HUES64 (cell line): ENCODE measurements at regions not wholly inside any gene's neighbourhood (a gene's known extent, or its start where the extent isn't known, plus 50 kb on each side); places are given as distances from the start of the nearest gene placed in this dataset.

Source experiments
- H3K27ac ChIP-seq: 2 replicates; pipeline ENCODE4 v1.7.0; 2013; ENCODE audit warnings: low read depth, low read length, inconsistent platforms
- H3K27me3 ChIP-seq: 2 replicates; pipeline ENCODE4 v1.6.1; 2013; ENCODE audit warnings: mild to moderate bottlenecking, low read length; ENCODE audit not compliant: insufficient read depth
- H3K36me3 ChIP-seq: 2 replicates; pipeline ENCODE4 v1.6.1; 2013; ENCODE audit warnings: mild to moderate bottlenecking, low read length; ENCODE audit not compliant: insufficient read depth
- H3K4me1 ChIP-seq: 2 replicates; pipeline ENCODE4 v1.6.1; 2013; ENCODE audit warnings: mild to moderate bottlenecking, low read length, moderate library complexity; ENCODE audit not compliant: insufficient read depth
- H3K4me3 ChIP-seq: 2 replicates; pipeline ENCODE4 v1.5.1; 2013; ENCODE audit warnings: mild to moderate bottlenecking, low read length, moderate library complexity
- H3K9ac ChIP-seq: 2 replicates; pipeline ENCODE4 v1.6.1; 2013; ENCODE audit warnings: mild to moderate bottlenecking, low read depth, low read length
- H3K9me3 ChIP-seq: 2 replicates; pipeline ENCODE4 v1.6.1; 2013; ENCODE audit warnings: low read depth, low read length; ENCODE audit not compliant: insufficient read depth
- WGBS: fragments of 150-250, 120-280 bp; methylation state at CpG from one replicate; pipeline ENCODE4 v1.1.7; 2013; ENCODE audit warnings: missing lambda C conversion rate; 5-methylcytosine and 5-hydroxymethylcytosine counted together

DNA sequence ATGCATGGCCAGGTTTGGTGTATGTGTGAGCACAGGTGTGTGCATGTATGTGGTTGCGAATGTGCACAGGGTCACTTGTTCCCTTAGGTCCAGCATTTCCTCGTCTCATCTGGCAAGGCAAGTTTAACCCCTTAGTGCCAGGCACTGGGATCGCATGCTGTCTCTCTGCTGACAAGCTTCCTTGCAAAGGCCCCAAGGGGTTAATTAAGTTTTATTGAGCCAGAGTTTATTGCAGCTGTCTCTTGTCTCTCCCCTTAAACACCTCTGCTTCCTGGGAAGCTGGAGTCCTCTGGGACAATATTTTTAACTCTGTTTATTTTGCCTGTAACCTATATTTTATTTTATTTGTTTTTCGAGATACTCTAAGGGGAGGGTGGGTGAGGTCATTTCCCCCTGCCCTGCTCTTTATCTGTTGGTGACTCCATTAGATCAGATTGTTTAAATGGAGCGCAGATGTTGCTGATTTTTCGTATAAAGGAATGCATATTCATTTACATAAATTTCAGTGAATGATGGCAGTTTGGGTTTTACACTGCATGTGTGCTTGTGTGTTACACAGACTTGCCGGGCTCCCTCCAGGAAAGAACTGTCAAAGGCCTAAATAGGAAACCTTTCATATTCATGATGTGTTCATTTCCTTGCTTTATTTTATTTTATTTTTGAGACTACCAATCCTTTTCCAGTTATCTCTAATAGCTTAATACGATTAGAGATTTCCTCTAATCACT is 99.7 kb downstream of the CBLN1 start:
- no peak overlapping the region for H3K27ac ChIP-seq
- H3K4me3 ChIP-seq: no peak overlapping the region
- H3K27me3 ChIP-seq: no peaks in the 10 kb centered on the region
- H3K36me3 ChIP-seq: no peaks in the 10 kb centered on the region
- peaks cover 8% of the 10 kb centered on the region for H3K4me1 ChIP-seq
- no peak overlapping the region for H3K9ac ChIP-seq
- WGBS: 72% methylated on average over 7 of the region's 8 CpGs
- H3K9me3 ChIP-seq: no peaks in the 10 kb centered on the region

GRCh38 chr16:49179714-49180330 is 101.8 kb downstream of the CBLN1 start:
- no peak overlapping the region for H3K27ac ChIP-seq
- no peaks in the 10 kb centered on the region for H3K36me3 ChIP-seq
- H3K9ac ChIP-seq: no peak overlapping the region
- no peaks in the 10 kb centered on the region for H3K9me3 ChIP-seq
- H3K27me3 ChIP-seq: no peaks in the 10 kb centered on the region
- H3K4me3 ChIP-seq: no peak overlapping the region
- 80% methylated on average over 3 of the region's 4 CpGs for WGBS
- H3K4me1 ChIP-seq: peaks cover 8% of the 10 kb centered on the region

- 94% methylated on average over 1 of the region's 1 CpG for WGBS
These were observed 113.5 kb downstream of the CBLN1 start for GRCh38 chr16:49168126-49168525.

GRCh38 chr16:49165025-49165424 is 116.6 kb downstream of the CBLN1 start:
- no CpG with 5 or more reads among the region's 1 CpG for WGBS

More at GRCh38 chr16:49168126-49168525, 113.5 kb downstream of the CBLN1 start:
- Histone ChIP-seq H3K27ac (no peak overlapping the region), H3K27me3 (no peaks in the 10 kb centered on the region), H3K4me1 (peaks cover 17% of the 10 kb centered on the region), H3K4me3 (no peak overlapping the region), H3K9me3 (no peaks in the 10 kb centered on the region), H3K36me3 (no peaks in the 10 kb centered on the region), H3K9ac (no peak overlapping the region)

GRCh38 chr16:49161191-49161590 is 120.4 kb downstream of the CBLN1 start:
- peaks cover 19% of the 10 kb centered on the region for H3K4me1 ChIP-seq
- WGBS: 86% methylated on average over 2 of the region's 2 CpGs
- no peaks in the 10 kb centered on the region for H3K36me3 ChIP-seq
- H3K9ac ChIP-seq: no peak overlapping the region
- no peak overlapping the region for H3K4me3 ChIP-seq
- no peaks in the 10 kb centered on the region for H3K27me3 ChIP-seq
- no peak overlapping the region for H3K27ac ChIP-seq
- no peaks in the 10 kb centered on the region for H3K9me3 ChIP-seq

More at GRCh38 chr16:49165025-49165424, 116.6 kb downstream of the CBLN1 start:
- no peak overlapping the region for H3K4me3 ChIP-seq
- H3K27me3 ChIP-seq: no peaks in the 10 kb centered on the region
- no peaks in the 10 kb centered on the region for H3K36me3 ChIP-seq
- no peaks in the 10 kb centered on the region for H3K9me3 ChIP-seq
- H3K27ac ChIP-seq: no peak overlapping the region
- H3K4me1 ChIP-seq: peaks cover 31% of the 10 kb centered on the region
- H3K9ac ChIP-seq: no peak overlapping the region

DNA sequence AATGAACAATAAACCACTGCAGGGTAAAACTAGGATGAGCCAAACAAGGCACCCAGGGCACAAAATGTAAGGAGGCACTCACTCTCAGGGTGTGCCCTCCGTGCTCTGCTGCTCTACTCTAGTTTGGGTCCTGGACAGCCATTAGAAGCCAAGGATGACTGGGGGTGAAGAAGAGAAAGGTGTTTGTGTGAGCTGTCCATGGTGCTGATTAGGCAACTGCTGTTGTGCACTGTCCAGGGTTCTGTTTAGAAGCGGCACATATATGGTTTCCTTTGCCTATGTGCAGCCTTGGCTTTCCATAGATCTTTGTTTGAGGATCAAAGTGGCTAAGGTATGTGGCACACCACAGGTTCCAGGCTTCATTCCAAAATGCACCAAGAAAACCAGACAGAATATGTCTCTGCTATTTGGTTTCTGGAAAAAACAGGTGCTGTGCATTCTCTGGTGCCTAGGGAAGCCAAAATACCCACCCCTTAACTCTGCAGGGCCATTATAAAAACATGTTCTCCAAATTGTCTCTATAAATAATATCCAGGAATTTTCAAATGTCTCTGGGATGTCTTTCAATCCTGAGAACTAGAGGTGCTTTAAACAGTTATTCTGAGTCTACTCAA is 123.5 kb downstream of the CBLN1 start:
- Histone ChIP-seq H3K27ac (no peak overlapping the region), H3K9me3 (no peaks in the 10 kb centered on the region), H3K27me3 (no peaks in the 10 kb centered on the region), H3K4me3 (no peak overlapping the region), H3K4me1 (peaks cover 19% of the 10 kb centered on the region), H3K9ac (no peak overlapping the region), H3K36me3 (no peaks in the 10 kb centered on the region)
- WGBS: 20% methylated on average over 2 of the region's 2 CpGs

DNA sequence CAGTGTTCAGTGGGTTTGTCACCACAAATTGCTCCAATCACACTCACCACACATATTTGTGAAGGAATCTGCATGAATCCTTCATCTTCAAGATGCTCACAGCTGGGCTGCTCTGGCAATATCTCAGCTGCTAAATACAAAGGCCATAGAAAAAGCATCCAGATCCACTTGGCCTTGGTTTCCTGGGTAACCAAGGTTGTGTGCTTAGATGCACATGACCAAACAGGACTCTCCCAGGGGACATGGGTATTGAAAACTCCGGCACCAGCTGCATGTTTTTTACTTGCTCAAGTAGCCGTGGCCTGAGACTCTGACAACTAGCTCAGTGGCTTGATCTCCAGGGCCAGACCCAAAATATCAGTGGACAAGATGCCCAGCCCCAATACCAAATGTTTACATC is 131.3 kb downstream of the CBLN1 start:
- Histone ChIP-seq H3K36me3 (no peaks in the 10 kb centered on the region), H3K9me3 (no peaks in the 10 kb centered on the region), H3K27ac (no peak overlapping the region), H3K9ac (no peak overlapping the region), H3K4me1 (no peaks in the 10 kb centered on the region), H3K4me3 (no peak overlapping the region), H3K27me3 (no peaks in the 10 kb centered on the region)
- 88% methylated on average over 2 of the region's 2 CpGs for WGBS

- no peaks in the 10 kb centered on the region for H3K4me1 ChIP-seq
- H3K36me3 ChIP-seq: no peaks in the 10 kb centered on the region
- H3K27ac ChIP-seq: no peak overlapping the region
- H3K9me3 ChIP-seq: no peaks in the 10 kb centered on the region
- WGBS: 94% methylated on average over 4 of the region's 4 CpGs
- no peak overlapping the region for H3K9ac ChIP-seq
- no peak overlapping the region for H3K4me3 ChIP-seq
- no peaks in the 10 kb centered on the region for H3K27me3 ChIP-seq
These were observed 133.2 kb downstream of the CBLN1 start for GRCh38 chr16:49148410-49148809.

- H3K4me1 ChIP-seq: no peaks in the 10 kb centered on the region
- H3K4me3 ChIP-seq: no peak overlapping the region
- no peaks in the 10 kb centered on the region for H3K9me3 ChIP-seq
- H3K9ac ChIP-seq: no peak overlapping the region
- H3K36me3 ChIP-seq: no peaks in the 10 kb centered on the region
- WGBS: 73% methylated on average over 5 of the region's 5 CpGs
- no peaks in the 10 kb centered on the region for H3K27me3 ChIP-seq
- H3K27ac ChIP-seq: no peak overlapping the region
These were observed 141.0 kb downstream of the CBLN1 start for GRCh38 chr16:49140618-49141017.

DNA sequence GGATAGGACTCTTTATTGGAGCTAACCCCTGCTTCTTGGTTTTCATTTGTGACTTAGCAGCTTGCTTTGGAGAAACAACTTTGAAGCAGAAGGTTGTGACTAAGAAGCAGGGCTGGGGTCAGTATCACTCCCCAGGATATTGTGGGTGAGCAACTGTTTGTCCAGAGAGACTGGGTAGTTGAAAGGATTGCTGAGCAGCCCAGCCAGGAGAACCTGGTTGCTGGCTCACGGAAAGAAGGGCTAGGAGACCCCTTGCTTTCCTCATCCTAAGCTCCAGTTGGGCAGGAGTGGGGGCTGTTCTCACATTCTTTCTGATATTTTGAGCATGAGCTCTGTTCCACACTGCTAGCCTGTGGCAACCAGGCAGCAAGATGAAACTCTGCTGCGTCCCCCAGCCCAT is 151.2 kb downstream of the CBLN1 start:
- 92% methylated on average over 2 of the region's 2 CpGs for WGBS
- no peak overlapping the region for H3K9ac ChIP-seq

GRCh38 chr16:49129935-49130334 is 151.7 kb downstream of the CBLN1 start:
- Histone ChIP-seq H3K36me3 (no peaks in the 10 kb centered on the region), H3K4me3 (no peak overlapping the region), H3K27me3 (no peaks in the 10 kb centered on the region), H3K27ac (no peak overlapping the region), H3K9me3 (no peaks in the 10 kb centered on the region), H3K4me1 (0 out of 2 replicates have a peak, but pooled peaks cover 6% of the 10 kb centered on the region), H3K9ac (no peak overlapping the region)
- WGBS: 93% methylated on average over 1 of the region's 1 CpG

More for the DNA sequence above, 151.2 kb downstream of the CBLN1 start:
- Histone ChIP-seq H3K27me3 (no peaks in the 10 kb centered on the region), H3K36me3 (no peaks in the 10 kb centered on the region), H3K4me1 (0 out of 2 replicates have a peak, but pooled peaks cover 6% of the 10 kb centered on the region), H3K27ac (no peak overlapping the region), H3K9me3 (no peaks in the 10 kb centered on the region), H3K4me3 (no peak overlapping the region)
